ENCODE measurements at regions not wholly inside any gene's neighbourhood (a gene's known extent, or its start where the extent isn't known, plus 50 kb on each side); places are given as distances from the start of the nearest gene placed in this dataset.

DNA sequence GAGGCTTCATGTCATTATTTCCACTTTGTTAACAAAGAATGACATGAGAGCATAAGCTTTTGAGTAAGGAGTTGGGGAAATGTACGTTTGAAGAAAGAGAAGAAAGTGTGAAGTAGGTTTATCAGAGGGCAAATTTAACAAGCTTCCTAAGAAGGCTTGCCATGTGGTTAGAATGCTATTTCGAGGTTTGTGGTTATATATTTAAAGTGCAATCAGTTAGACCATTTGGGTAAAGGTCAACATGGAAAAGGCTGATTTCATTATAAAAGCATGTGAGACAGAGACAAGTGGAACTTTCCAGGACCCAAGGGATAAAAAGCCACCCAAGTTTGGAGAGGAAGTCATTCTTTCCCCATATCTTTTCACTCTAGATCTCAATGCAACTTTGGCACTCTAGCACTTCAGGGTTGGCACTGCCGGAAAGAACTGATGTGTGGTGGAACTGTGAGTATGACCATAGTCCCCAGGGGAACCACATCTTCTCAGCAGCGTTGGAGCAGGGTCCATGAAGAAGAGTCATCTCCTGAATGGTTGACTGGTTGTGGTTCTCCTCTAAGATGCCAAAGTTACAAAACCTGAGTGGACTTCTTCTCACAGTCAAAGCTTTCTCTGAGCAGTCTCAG lies 529.9 kb downstream of the MID1IP1 start:
- DNase-seq (ENCODE audit: low read depth) = no peak

DNA sequence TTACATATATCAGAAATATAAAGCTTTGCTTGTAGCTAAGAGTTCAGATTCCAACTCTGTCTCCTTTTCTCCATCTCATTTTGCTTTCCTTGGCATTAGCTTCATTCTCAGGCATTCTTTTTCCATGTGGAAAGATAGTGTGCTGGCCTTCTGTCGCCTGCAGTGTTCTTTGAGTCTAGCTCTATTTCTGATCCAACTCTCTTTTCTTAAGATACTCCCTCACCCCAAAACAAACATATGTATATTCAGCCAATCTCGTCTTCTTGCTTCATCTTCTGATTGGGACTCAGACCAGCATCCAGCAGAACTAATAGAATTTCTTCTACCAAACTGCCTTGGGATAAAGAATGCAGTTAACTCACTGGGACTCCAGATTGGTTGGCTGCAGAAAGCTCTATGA lies 532.2 kb downstream of the MID1IP1 start:
- no peak for DNase-seq (ENCODE audit: low read depth)

DNA sequence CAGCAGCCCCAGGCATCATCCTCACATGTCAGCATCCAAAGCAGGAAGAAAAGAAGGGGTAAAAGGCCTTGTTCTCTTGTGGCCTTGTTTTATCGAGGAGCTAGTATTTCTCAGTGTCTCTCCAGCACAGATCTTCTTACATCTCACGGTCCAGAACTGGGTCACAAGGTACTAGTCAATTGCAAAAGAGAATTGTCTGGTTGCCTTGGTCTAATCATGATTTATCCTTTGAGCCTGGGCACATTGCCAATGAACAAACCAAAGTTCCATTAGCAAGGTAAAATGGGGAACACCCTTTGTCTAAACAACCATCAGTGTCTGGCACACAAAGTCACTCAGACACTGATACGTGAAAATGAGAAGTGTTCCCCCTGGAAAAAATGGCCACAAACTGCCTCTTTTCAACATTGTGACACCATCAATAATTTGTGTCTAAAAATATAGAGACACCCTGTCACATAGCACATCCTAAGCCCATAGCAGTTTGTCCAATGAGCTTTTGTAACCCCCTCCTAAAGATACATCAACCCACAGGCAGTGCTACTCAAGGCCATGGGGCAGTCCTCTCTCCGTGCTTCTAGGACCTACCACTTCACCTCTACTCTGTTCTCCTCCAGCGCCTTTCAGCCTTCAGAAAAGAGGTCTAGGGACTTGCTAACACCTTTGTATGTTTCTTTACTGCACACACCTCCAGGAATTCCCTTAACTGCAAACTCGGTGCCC lies 534.4 kb downstream of the MID1IP1 start:
- no peak for DNase-seq (ENCODE audit: low read depth)

DNA sequence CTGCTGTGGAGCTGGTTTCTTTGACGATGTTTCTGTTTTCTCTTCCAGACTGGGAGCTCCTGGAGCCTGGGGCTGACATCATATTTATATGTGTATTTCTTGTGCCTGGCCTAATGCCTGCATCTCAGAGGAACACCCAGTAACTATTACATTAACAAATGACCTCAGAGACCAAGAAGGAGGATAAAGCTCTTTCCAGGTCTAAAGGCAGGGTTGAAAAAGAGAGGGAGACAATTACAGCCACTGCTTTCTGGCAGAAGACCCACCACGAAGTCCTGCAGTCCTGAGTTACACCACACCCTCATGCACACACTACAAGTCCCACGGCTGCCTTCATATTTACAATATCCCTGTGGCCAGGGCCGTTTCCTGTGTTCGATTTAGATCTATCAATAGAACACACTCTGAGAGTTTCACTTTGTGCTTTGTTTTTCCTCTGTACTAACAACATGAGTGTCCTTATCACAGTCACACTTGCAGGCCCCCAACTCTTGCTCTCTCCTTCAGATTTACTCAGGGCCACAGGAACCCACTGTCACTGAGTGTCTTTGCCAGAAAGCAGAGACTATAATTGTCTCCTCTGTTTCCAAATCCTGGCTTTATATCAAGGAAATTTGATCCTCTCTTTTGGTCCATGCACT lies 535.5 kb downstream of the MID1IP1 start:
- peak; percentile 15 for DNase-seq (ENCODE audit: low read depth)

DNA sequence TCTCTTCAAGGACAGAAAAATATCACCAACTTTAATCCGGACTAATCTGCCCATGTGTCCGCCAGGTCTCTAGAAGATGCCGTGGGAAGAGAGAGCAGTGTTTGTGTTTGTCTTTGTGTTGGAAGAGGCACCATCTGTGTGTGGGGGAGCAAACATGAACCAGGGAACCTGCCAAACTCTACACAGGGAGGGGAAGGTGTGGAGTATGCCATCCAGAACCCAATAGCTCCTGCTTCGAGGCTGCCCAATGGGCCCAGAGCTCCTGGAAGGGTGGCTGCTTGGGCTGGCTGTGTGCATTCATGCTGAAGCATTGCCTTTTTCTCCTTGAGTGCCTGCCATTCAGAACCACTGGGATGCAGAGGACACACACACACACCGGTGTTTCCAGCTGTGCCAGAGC lies 536.2 kb downstream of the MID1IP1 start:
- DNase-seq (ENCODE audit: low read depth) = no peak

DNA sequence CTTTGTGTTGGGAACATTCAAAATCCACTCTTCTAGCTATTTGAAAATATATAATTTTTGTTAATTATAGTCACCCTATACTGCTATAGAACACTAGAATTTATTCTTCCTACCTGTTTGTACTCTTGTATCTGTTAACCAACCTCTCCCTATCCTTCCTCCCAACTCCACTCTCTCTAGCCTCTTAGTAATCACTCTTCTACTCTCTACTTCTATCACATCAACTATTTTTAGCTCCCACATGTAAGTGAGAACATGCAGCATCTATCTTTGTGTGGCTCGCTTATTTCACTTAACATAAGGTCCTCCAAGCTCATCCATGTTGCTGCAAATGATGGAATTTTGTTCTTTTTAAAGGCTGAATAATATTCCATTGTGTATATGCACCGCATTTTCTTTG lies 537.3 kb downstream of the MID1IP1 start:
- DNase-seq (ENCODE audit: low read depth) = no peak

DNA sequence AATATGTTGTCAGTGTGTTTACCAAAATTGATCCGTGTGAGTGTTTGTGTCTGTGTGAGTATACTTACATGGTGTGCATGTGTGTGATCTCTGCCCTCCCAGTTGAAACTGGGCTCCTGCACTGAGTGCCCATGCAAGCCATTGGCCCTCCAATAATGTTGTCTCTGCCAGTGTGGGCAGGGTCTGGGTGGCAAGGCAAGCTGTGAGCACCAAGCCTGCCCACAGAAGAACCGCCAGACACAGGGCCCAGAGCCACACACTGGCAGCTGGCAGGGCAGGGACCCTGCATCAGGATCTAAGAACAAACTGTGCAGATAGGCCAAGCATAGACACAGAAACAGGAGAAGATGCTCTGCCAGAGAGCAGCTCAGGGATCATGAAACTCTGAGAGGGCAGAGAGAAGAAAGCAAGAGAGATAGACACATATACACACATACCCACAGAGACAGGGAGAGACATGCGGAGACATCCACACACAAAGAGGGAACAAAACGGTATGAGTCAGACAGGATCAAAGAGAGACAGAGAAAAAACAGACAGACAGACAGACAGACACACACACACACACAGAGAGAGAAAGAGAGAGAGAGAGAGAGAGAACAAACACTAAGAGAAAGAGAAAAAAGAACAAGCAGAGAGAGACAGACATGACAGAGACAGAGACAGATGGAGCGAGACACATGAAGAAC lies 555.0 kb downstream of the MID1IP1 start:
- no peak for DNase-seq (ENCODE audit: low read depth)

DNA sequence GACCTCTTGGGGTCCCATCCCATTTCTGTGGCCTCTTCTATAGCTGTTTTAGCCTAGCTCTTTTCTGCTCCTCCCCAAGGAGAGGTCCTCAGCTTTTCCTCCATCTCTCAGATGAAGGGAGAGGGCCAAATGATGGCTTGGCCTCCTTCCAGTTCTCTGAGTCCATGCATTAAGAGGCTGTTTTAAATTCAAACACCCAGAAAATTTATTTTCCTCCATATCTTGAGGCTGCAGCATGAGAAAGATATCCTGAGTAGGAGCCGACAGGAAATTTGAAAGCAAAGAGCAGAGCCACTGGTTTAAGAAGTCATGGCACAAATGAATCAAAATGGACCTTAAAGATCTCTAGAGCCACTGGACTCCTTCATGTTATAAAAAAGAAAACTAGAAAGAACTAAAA lies 558.8 kb downstream of the MID1IP1 start:
- no peak for DNase-seq (ENCODE audit: low read depth)

DNA sequence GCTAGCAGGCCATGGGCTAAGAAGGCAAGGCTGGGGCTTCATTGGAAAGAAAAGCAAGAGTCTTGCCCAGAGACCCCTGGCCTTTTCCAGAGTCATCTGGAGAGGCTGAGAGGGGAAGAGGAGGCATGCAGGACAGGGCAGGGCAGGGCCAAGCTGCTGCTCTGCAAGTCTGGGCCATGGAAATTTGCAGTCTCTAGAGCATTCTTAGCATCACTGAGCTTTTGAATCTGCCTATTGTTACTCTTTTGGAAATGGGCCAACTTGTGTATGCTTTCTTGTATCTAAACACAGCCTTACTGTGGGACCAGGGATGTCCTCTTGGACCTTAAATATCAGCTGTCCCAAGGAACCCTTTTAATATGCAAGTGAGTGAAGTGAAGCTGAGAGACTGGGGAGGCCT lies 560.5 kb downstream of the MID1IP1 start:
- no peak for DNase-seq (ENCODE audit: low read depth)

DNA sequence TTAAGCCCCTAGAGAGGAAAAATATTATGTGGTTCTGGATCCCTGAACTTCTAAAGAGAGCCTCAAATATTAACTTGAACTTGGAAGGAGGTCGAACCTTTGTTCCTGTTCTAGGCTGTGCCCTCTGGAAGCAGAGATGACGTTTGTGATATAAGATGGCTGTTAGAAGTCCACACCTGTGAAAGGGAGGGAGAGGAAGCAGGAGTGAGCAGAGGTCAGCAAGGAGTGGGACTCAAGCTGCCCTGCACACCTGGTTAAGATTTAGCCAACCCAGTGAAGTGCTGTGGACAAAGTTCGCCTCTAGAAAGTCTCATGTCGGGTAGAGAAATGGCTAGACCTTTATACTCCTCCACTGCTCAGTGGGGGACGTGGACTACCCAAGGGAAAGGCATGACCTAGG lies 566.2 kb downstream of the MID1IP1 start:
- no peak for DNase-seq (ENCODE audit: low read depth)

DNA sequence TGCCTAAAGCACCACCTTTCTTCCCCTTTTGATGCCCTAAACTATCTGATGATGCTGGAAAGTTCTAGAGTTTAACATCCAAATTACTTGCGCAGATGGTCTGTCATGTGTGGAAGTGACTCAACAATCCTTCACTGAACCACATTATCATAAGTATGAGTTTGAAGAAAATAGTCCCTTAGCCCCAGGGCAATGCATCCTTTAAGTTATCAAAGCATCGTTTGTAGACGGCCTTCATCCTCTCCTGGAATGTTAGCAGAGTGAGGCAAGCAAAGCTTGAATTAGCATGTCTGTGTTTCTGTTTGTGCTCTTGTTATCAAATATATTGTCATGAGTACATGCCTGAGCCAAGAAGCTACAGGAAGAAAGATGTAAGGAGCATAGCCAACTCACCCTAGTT lies 570.9 kb downstream of the MID1IP1 start:
- DNase-seq (ENCODE audit: low read depth) = no peak

DNA sequence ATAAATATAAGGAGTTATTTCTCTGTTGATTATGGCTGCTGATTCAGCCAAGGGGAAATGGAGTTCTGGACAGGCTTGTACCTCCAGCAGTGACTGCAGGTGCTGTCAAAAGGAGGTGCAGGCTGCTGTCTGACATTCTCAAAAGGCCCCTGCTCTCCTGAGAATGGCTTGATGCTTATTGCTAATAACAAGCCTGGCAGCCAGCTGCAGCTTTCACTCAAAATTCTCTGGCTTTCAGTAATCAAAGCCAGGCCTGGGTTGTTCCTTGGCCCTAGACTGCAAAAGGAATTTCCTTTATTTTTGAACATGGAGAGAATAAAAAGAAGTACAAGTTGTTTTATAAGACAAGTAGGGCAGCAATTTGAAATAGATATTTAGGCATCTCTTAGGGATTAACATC lies 575.9 kb downstream of the MID1IP1 start:
- DNase-seq (ENCODE audit: low read depth) = no peak

DNA sequence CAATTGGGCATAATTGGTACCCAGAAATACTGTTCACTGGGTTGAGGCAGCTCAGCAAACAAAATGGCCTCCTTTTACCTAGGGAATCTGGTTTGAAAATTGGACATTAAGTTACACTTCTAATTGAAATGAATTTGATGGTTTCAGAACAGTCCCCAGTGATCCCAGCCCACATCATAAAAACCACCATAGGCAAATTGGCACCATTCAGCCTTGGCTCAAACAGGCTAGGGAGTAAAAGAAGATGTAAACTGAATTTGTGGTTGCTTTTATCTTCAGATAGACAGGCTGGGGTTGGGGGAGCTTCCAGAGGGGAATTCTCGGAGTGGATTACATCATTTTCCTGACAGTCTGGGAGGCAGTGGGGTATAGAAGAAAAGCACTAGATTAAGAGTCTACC lies 576.5 kb downstream of the MID1IP1 start:
- DNase-seq (ENCODE audit: low read depth) = no peak

DNA sequence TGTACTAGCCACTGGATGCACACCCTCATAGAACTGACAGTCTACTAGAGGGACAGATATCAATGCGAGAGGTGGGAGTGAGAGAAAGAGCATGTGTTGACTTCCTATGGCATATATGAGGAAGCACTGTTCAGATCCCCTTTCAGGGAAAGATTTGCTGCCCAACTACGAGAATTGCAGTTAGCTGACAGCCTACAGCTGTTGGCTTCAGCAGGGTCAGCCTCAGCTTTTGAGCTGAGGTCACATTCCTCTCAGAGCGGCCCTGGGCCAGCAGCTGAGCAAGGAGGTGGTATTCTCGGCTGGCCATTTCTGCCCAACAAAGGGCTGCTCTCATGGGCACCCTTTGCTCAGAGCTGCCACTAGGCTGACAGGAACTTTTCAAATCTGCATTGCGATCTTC lies 580.2 kb downstream of the MID1IP1 start:
- no peak for DNase-seq (ENCODE audit: low read depth)

DNA sequence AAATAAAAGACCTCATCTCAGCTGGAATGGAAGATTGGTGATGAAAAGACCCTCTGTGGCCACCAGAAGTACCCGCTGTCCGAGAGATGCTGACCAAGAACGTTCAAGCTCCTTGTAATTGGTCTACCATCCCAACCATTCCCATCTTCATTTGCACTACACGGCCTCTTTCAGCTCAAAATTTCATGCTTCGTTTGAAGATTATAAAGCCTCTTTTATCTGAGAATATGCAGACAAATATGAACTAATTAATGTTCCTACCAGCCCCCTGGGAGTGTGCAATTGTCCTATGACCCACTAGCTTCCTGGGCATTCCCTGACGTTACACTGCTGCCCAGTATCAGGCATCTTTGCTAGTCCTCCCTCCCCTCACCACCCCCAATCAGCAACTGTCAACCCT lies 583.7 kb downstream of the MID1IP1 start:
- no peak for DNase-seq (ENCODE audit: low read depth)

DNA sequence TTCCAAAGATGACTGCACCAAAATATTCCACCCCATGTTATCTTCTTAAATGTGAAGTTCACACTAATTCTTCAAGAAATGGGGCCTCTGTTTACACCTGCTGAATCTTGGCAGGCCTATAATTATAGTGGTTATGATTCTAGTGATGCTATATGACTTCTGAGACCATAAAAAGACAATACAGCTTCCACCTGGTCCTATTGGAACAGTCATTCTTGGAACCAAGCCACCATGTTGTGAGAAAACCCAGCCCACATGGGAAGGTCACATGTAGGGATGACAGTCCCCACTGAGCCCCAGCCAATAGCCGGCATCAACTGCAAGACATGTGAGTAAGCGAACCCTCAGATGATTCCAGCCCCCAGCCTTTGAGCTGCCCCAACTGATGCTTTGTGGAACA lies 587.5 kb downstream of the MID1IP1 start:
- no peak for DNase-seq (ENCODE audit: low read depth)

DNA sequence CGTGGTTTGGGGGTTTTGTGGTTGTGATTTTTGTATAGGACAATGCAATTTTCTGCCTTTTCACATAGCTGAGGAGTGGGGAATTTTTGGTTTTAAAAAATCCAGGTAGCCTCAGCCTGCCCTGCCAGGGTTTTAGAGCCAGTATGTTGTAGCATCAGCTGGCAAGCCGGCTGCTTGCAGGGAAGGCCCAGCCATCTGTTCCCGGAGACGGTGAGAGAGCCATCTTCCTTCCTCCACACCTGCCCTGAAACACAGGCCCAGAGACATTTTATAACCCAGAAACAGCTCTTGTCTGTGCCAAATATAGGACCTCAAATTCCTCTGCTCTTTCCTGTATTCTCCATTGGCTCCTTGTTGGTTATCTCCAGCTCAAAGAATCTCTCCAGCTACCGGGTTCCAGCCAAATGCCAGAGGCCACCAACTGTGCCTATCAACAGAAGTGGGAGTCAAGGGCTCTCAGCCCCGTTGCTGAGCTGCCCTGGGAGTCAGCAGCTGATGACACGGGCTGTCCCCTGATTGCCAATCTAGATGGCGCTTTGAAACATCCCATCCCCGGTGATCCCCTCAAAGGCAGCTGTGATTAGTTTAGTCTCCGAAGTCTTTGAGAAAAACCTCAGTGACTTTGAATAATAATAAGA lies 595.2 kb downstream of the MID1IP1 start:
- no peak for DNase-seq (ENCODE audit: low read depth)

DNA sequence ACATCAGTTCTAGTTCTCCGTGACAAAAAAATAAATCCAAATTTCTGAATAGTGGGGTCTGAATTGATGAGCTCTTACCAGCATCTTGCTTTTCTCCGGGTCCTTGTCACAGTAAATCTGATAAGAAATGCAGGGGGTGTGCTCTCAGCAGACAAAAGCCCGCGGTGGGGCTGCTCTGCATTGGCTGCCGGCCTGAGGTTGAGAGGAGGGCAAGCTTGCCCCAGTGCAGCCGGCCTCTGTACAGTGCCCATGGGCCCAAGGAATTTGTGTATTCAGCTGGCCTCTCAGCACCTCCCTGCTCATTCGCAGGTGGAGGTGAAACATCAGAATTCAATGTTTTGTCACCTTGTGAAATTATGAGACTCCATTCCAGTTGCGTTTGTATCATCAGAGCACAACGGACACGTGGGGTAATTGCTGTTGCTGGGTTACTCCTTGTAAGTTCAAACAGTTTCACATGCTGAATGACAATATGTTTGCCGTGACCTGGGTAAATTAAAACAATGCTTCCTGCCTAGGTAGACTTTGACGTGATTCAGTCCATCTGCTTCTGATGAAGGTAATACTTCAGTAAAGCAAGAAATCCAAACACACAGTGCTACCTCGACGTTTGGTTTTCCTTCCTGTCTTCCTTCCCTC lies 596.4 kb downstream of the MID1IP1 start:
- DNase-seq (ENCODE audit: low read depth) = no peak

DNA sequence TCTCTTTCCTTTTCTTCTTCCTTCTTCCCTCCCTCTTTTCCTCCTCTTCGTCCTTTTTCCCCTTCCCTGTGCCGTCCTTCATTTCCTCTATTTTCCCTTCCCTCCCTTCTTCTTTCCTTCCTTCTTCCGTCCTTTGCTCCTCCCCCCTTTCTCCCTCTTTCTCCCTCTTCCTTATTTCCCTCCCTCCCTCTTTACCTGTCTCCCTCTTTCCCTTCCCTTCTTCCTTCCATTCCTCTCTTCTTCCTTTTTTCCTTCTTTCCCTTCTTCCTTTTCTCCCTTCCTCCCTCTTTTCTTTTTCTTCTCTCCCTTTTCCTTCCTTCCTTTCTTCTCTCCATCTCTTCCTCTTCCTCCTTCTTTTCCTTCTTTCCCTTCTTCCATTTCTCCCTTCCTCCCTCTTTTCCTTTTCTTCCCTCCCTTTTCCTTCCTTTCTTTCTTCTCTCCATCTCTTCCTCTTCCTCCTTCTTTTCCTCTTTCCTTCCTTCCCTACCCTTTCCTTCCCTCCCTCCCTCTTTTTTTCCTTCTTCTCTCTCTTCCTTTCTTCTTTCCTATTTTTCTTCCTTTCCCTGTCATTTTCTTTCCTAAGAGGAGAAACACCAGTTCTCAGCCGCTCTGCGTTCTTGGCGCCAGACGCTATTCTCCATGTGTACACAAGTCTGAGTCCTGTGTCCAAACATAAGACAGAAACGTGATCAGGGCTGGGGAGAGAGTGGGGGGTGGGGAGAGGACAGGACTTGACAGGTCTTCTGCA lies 597.1 kb downstream of the MID1IP1 start:
- DNase-seq (ENCODE audit: low read depth) = no peak

DNA sequence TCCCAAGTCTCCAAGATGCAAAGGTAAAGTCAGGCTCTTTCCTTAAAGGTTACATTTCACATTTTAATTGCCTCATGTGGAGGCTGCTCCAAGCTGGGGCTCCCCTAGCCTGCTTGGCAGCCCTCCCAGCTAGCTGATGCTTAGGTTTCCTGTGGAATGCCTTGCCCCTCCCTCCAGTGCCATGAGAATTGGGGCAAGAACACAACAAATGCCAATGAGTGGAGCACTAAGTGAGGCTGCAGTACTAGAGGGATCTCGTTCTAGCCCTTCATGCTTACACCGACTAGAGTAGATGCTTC lies 597.7 kb downstream of the MID1IP1 start:
- no peak for DNase-seq (ENCODE audit: low read depth)

DNA sequence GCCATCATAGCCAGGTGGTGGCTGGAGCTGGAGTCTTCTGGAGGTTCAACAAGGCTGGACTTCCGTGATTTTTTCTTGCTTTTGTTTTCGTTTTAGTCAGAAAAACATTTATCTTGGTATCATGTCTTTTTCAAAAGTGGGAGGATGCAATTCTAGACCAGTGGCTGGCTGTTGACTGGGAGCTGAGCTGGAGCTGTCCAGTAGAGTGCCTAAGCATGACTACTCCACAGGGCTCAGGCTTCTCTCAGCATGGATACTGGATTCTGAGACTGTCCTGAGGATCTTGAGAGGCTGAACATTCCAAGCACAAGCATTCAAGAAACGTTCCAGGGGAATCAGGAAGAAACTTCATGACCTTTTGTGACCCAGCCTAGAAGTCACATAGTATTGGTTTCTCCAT lies 598.1 kb downstream of the MID1IP1 start:
- no peak for DNase-seq (ENCODE audit: low read depth)

All from iris pigment epithelial cell (primary cell).